GM12878 (cell line): ENCODE measurements at regions not wholly inside any gene's neighbourhood (a gene's known extent, or its start where the extent isn't known, plus 50 kb on each side); places are given as distances from the start of the nearest gene placed in this dataset.

ENCODE experiments used
- ATF3 ChIP-seq: IDR thresholded peaks from 2 replicates; pipeline ENCODE4 v1.6.1; 2011; ENCODE audit warnings: low read depth, mild to moderate bottlenecking, low read length, moderate library complexity, borderline replicate concordance; ENCODE audit errors: extremely low read depth
- BCL11A ChIP-seq: IDR thresholded peaks from 2 replicates; pipeline ENCODE4 v1.6.1; 2011; ENCODE audit warnings: low read depth, low read length
- BMI1 ChIP-seq: fragments of 450-650 bp; IDR thresholded peaks from 2 replicates; pipeline ENCODE4 v1.6.1; 2016; ENCODE audit warnings: mild to moderate bottlenecking, moderate library complexity, borderline replicate concordance
- CHD2 ChIP-seq: IDR thresholded peaks from 2 replicates; pipeline ENCODE4 v1.6.1; 2011; ENCODE audit warnings: low read depth, low read length, improper control_type of control experiment, borderline replicate concordance
- CTCF ChIP-seq, 3 experiments: IDR thresholded peaks in 2 of 3; conservative IDR thresholded peaks in 1 of 3; 2 replicates each; pipeline ENCODE4 v1.5.1; 2011; ENCODE audit warnings: low read depth in 3 of 3, low read length in 3 of 3, mild to moderate bottlenecking in 3 of 3, control low read depth in 2 of 3, moderate library complexity in 2 of 3, inconsistent platforms in 1 of 3, mixed read lengths in 1 of 3; ENCODE audit not compliant: control insufficient read depth in 2 of 3, insufficient read depth in 1 of 3; ENCODE audit errors: extremely low read depth in 1 of 3
- EZH2 ChIP-seq: IDR thresholded peaks from 2 replicates; pipeline ENCODE4 v1.6.1; 2012; ENCODE audit warnings: low read depth, mild to moderate bottlenecking, control low read depth, inconsistent platforms, low read length, borderline replicate concordance; ENCODE audit not compliant: control insufficient read depth
- GABPA ChIP-seq: IDR thresholded peaks from 2 replicates; pipeline ENCODE4 v1.6.1; 2014; ENCODE audit warnings: antibody characterized with exemption, low read depth, mild to moderate bottlenecking, inconsistent platforms
- LARP7 ChIP-seq: fragments of 450-650 bp; IDR thresholded peaks from 2 replicates; pipeline ENCODE4 v1.6.1; 2017; ENCODE audit warnings: mild to moderate bottlenecking
- NRF1 ChIP-seq: conservative IDR thresholded peaks from 2 replicates; pipeline ENCODE4 v1.6.1; 2011; ENCODE audit warnings: mild to moderate bottlenecking, low read depth, low read length, improper control_type of control experiment
- POLR2AphosphoS5 ChIP-seq: IDR thresholded peaks from 2 replicates; pipeline ENCODE4 v1.6.1; 2011; ENCODE audit warnings: mild to moderate bottlenecking, low read length, inconsistent platforms
- SIN3A ChIP-seq: IDR thresholded peaks from 2 replicates; pipeline ENCODE4 v1.6.1; 2012; ENCODE audit warnings: low read depth, low read length, improper control_type of control experiment
- SP1 ChIP-seq: IDR thresholded peaks from one replicate; pipeline ENCODE4 v1.6.1; 2011; ENCODE audit warnings: low read depth, low read length
- SRF ChIP-seq, 2 experiments: IDR thresholded peaks; 2 replicates each; pipeline ENCODE4 v1.6.1; 2011; ENCODE audit warnings: low read depth in 2 of 2, low read length in 2 of 2, mild to moderate bottlenecking in 1 of 2, moderate library complexity in 1 of 2
- ZNF687 ChIP-seq: fragments of 450-650 bp; IDR thresholded peaks from 2 replicates; pipeline ENCODE4 v1.6.1; 2017; ENCODE audit warnings: mild to moderate bottlenecking, moderate library complexity

- no peak for TF ChIP-seq CTCF (IDR thresholded peaks at IDR 0.05 in 2 of 3, conservative IDR thresholded peaks at IDR 0.05 in 1 of 3; ENCODE audit: control insufficient read depth in 2 of 3, extremely low read depth in 1 of 3, insufficient read depth in 1 of 3, low read depth in 3 of 3, low read length in 3 of 3)
- TF ChIP-seq SP1, result no peak
- TF ChIP-seq ZNF687, result no peak
- no peak for TF ChIP-seq GABPA
- TF ChIP-seq EZH2, result no peak
- TF ChIP-seq NRF1, result no peak
- no peak for TF ChIP-seq SIN3A
- TF ChIP-seq BCL11A, result no peak
- TF ChIP-seq LARP7, result no peak
- no peak for TF ChIP-seq ATF3
- no peak for TF ChIP-seq SRF (IDR thresholded peaks at IDR 0.05; ENCODE audit: low read depth in 2 of 2, low read length in 2 of 2)
- TF ChIP-seq CHD2, result no peak
- TF ChIP-seq POLR2AphosphoS5, result no peak
- no peak for TF ChIP-seq BMI1
Observed at GRCh38 chr4:186919340-186919739, 195.7 kb upstream of the FAT1 start.
